ENCODE measurements at regions not wholly inside any gene's neighbourhood (a gene's known extent, or its start where the extent isn't known, plus 50 kb on each side); places are given as distances from the start of the nearest gene placed in this dataset.

DNA sequence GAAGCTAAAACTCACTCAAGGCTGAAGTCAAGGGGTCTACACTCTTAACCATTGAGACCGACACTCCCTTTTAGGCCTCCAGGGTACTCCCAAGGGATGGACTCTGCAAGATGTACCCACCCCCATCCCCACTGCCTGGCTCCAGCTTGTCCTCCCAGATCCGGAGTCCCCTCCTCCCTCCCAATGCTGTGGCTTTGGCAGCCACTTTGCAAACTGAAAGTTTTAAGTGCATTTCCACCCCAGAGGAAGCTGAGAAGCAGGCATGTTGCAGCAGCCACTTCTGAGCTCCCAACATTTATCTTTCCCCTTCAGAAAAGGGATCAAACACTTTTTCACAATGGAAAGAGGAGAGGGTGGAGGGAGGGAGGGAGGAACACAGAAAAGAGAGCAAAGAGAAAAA is 115.2 kb downstream of the COPRS start:
- TF ChIP-seq POLR2AphosphoS5 (IDR thresholded peaks at IDR 0.05; ENCODE audit: low read depth, low read length), result no peak
- TF ChIP-seq, protein P1, sequence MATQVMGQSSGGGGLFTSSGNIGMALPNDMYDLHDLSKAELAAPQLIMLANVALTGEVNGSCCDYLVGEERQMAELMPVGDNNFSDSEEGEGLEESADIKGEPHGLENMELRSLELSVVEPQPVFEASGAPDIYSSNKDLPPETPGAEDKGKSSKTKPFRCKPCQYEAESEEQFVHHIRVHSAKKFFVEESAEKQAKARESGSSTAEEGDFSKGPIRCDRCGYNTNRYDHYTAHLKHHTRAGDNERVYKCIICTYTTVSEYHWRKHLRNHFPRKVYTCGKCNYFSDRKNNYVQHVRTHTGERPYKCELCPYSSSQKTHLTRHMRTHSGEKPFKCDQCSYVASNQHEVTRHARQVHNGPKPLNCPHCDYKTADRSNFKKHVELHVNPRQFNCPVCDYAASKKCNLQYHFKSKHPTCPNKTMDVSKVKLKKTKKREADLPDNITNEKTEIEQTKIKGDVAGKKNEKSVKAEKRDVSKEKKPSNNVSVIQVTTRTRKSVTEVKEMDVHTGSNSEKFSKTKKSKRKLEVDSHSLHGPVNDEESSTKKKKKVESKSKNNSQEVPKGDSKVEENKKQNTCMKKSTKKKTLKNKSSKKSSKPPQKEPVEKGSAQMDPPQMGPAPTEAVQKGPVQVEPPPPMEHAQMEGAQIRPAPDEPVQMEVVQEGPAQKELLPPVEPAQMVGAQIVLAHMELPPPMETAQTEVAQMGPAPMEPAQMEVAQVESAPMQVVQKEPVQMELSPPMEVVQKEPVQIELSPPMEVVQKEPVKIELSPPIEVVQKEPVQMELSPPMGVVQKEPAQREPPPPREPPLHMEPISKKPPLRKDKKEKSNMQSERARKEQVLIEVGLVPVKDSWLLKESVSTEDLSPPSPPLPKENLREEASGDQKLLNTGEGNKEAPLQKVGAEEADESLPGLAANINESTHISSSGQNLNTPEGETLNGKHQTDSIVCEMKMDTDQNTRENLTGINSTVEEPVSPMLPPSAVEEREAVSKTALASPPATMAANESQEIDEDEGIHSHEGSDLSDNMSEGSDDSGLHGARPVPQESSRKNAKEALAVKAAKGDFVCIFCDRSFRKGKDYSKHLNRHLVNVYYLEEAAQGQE (IDR thresholded peaks at IDR 0.05; ENCODE audit: insufficient read depth in 1 of 2, low read depth in 2 of 2, low read length in 2 of 2), result peak in 1 of 2 experiments; percentile 13; a peak in 1 of 4 replicates

DNA sequence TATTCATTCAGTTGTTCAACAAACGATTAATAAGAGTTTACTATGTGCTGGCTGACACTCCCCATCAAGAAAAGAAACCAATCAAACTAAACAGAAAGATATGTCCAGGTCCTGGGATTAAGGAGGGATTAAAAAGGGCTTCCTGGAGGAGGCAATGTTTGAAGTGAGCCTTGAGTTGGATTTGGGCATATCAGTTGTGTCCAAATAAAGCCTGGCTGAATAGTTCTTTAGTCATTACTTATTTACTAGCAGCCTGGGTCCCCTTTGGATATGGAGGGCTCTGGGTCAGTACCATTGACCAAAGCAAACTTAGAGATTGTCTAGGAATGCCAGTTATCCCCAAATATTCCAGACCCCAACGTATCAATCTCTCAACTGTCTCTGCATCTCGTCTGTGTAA is 117.7 kb downstream of the COPRS start:
- TF ChIP-seq POLR2AphosphoS5 (IDR thresholded peaks at IDR 0.05; ENCODE audit: low read depth, low read length), result no peak
- no peak for TF ChIP-seq TAF1 (IDR thresholded peaks at IDR 0.05; ENCODE audit: borderline replicate concordance, insufficient read depth, low read length)
- TF ChIP-seq, protein P1 (IDR thresholded peaks at IDR 0.05; ENCODE audit: insufficient read depth in 1 of 2, low read depth in 2 of 2, low read length in 2 of 2), result no peak
- no peak for TF ChIP-seq SIN3A (IDR thresholded peaks at IDR 0.05; ENCODE audit: borderline replicate concordance, insufficient read depth, low read length)
- TF ChIP-seq FOXP2 (optimal IDR thresholded peaks at IDR 0.05; ENCODE audit: borderline replicate concordance, extremely low read depth, extremely low read length, insufficient read depth), result no peak

DNA sequence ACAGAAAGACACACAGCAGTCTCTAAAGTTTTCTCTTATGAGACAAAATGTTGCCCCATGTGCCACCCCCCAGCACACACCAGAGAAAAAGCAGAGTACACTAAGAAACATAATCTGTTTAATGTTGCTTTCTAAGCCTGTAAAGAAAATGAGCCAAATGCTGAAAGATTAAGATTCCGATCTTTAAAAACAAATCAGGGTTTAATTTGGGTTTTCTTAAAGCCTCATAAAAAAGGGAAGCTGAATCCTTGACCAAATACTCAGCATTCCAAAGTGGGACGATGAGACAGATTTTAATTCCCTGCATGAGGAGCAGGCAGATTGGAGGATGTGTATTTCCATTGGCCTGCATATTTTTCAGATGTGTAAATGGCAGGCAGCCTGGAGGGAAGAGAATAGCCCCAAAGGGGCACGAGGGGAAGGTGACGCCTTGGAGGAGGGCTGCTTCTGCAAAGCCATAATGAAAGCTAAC is 118.4 kb downstream of the COPRS start:
- TF ChIP-seq SIN3A (IDR thresholded peaks at IDR 0.05; ENCODE audit: borderline replicate concordance, insufficient read depth, low read length), result no peak
- TF ChIP-seq, protein P1 (IDR thresholded peaks at IDR 0.05; ENCODE audit: insufficient read depth in 1 of 2, low read depth in 2 of 2, low read length in 2 of 2), result no peak
- no peak for TF ChIP-seq POLR2AphosphoS5 (IDR thresholded peaks at IDR 0.05; ENCODE audit: low read depth, low read length)
- TF ChIP-seq TAF1 (IDR thresholded peaks at IDR 0.05; ENCODE audit: borderline replicate concordance, insufficient read depth, low read length), result no peak
- no peak for TF ChIP-seq FOXP2 (optimal IDR thresholded peaks at IDR 0.05; ENCODE audit: borderline replicate concordance, extremely low read depth, extremely low read length, insufficient read depth)

DNA sequence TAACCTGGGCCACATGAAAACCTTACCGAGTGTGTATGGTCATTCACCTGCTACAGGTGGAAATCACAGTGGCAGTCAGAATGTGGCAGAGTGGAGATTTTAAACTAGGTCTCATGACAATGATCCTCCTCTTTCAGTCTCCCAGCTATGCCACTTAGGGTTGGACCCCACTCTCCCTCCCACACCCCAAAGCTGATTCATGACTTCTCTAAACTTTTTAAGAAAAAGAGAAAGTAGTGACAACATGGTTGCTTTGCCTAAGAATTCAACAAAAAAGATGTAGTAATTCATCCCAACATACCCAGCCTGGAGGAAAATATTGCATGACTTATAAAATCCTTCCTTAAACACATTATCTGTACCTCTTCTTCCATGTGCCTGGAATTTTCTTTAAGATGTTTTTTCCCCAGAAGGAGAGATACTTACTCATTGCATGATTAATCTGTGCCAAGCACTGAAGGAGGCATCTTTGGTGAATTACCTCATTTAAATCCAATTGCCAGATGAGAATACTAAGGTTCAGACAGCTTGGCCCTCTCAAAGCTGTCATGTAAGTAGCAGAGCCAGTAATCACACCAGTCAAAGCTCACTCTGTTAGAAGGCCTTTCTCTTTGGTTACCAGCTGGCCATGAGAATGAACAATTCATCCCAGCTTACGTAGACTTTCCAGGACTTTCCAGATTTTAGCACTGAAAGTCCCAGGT is 119.9 kb downstream of the COPRS start:
- TF ChIP-seq, protein P1 (IDR thresholded peaks at IDR 0.05; ENCODE audit: insufficient read depth in 1 of 2, low read depth in 2 of 2, low read length in 2 of 2), result no peak
- TF ChIP-seq FOXP2 (optimal IDR thresholded peaks at IDR 0.05; ENCODE audit: borderline replicate concordance, extremely low read depth, extremely low read length, insufficient read depth) (no peak), SIN3A (IDR thresholded peaks at IDR 0.05; ENCODE audit: borderline replicate concordance, insufficient read depth, low read length) (no peak), TAF1 (IDR thresholded peaks at IDR 0.05; ENCODE audit: borderline replicate concordance, insufficient read depth, low read length) (no peak), POLR2AphosphoS5 (IDR thresholded peaks at IDR 0.05; ENCODE audit: low read depth, low read length) (no peak)

DNA sequence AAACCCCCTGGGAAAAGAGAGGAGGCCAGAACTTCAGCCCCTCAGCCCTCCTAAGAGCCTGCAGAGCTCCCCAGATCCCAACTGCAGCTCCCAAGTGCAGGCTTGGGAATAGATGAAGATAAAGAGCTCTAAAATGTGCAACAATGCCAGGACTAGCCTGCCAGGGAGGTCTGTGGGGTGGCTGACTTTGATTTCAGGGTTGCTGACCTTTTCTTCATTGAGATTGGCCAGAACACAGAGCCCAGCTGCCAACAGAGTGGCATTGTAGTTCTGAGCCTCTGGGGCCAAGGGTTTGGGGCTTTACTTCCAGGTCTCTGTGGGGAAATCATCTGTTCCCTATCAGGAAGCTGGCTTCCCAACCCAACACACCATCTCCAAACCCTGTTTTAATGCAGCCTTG is 120.6 kb downstream of the COPRS start:
- no peak for TF ChIP-seq POLR2AphosphoS5 (IDR thresholded peaks at IDR 0.05; ENCODE audit: low read depth, low read length)
